K562 (cell line): ENCODE measurements at regions not wholly inside any gene's neighbourhood (a gene's known extent, or its start where the extent isn't known, plus 50 kb on each side); places are given as distances from the start of the nearest gene placed in this dataset.

Experiments
- ATAC-seq: fragments of 200-7000 bp; cut with Tn5 transposase; 3 replicates; pipeline ENCODE4 v1.9.1; 2020; ENCODE audit warnings: moderate library complexity
- BruUV-seq: library from RNA; stranded (reverse); fragments of 400-500 nt; replicated peaks from 2 replicates; lab custom pipeline; 2021; lab: Mats Ljungman, UMichigan
- CTCF ChIA-PET: fragments of 300-600 bp; formaldehyde crosslinking; extraction: SDS; loops from one replicate; lab custom pipeline; 2021; ENCODE audit warnings: low intra/inter-chr PET ratio; lab: Yijun Ruan, JAX
- POLR2A ChIA-PET: fragments of 300-600, 350-650 bp; sonication (Branson Sonifier 250); formaldehyde crosslinking; extraction: SDS; loops from one replicate; lab custom pipeline; 2021; ENCODE audit warnings: antibody characterized with exemption, inconsistent platforms; lab: Yijun Ruan, JAX
- DNase-seq, 4 experiments: peaks; one replicate each; pipeline versions ENCODE4 v3.0.0 to v3.0.0-alpha.2; 2011 to 2018; ENCODE audit warnings: low spot score in 3 of 4, mixed read lengths in 3 of 4; ENCODE audit errors: extremely low read depth in 1 of 4
- FAIRE-seq: peaks from 2 replicates; lab custom pipeline; 2011; peaks lifted over from hg19 to GRCh38; lab: Jason Lieb, UNC
- H2AFZ ChIP-seq: 2 replicates; pipeline ENCODE4 v1.6.0; 2011; ENCODE audit warnings: low read depth, low read length, control low read depth, inconsistent platforms
- H3K27ac ChIP-seq: fragments of 200-600 bp; 3 replicates; pipeline ENCODE4 v1.8.0; 2011; ENCODE audit warnings: low read depth, mild to moderate bottlenecking, control low read depth, inconsistent platforms, low read length, moderate library complexity, mixed read lengths; ENCODE audit errors: extremely low read depth
- H3K27me3 ChIP-seq, 2 experiments: fragments of 300-600 bp in 1 of 2; 2 replicates in 1 of 2; 3 replicates in 1 of 2; pipeline versions ENCODE4 v1.6.0 to v1.8.0; 2011; ENCODE audit warnings: inconsistent platforms in 2 of 2, low read length in 2 of 2, mild to moderate bottlenecking in 1 of 2, mixed read lengths in 1 of 2, moderate library complexity in 1 of 2; ENCODE audit not compliant: control insufficient read depth in 2 of 2, insufficient read depth in 2 of 2
- H3K36me3 ChIP-seq: fragments of 300-600 bp; 3 replicates; pipeline ENCODE4 v1.8.0; 2011; ENCODE audit warnings: mild to moderate bottlenecking, low read length, inconsistent platforms; ENCODE audit not compliant: control insufficient read depth, insufficient read depth
- H3K4me1 ChIP-seq, 2 experiments: fragments of 200-600 bp in 1 of 2; replicated peaks in 1 of 2; 2 replicates in 1 of 2; 3 replicates in 1 of 2; pipeline versions ENCODE4 v1.5.1 to v1.8.0; 2011; ENCODE audit warnings: inconsistent platforms in 2 of 2, low read length in 2 of 2, mild to moderate bottlenecking in 1 of 2, mixed read lengths in 1 of 2, moderate library complexity in 1 of 2; ENCODE audit not compliant: control insufficient read depth in 2 of 2, insufficient read depth in 2 of 2
- H3K4me2 ChIP-seq: 2 replicates; pipeline ENCODE4 v1.6.1; 2011; ENCODE audit warnings: low read length, control low read depth, inconsistent platforms, mixed read lengths; ENCODE audit not compliant: insufficient read depth
- H3K4me3 ChIP-seq: fragments of 200-600 bp; sonication (generic), shearing (Covaris generic); 2 replicates; pipeline ENCODE4 v1.5.1; 2016; ENCODE audit warnings: control low read depth, inconsistent platforms
- H3K79me2 ChIP-seq: fragments of 200-600 bp; 3 replicates; pipeline ENCODE4 v1.8.0; 2011; ENCODE audit warnings: low read length, inconsistent platforms; ENCODE audit not compliant: control insufficient read depth, insufficient read depth
- H3K9ac ChIP-seq, 2 experiments: 2 replicates each; pipeline versions ENCODE4 v1.6.0 to v1.6.1; 2011; ENCODE audit warnings: low read depth in 2 of 2, low read length in 2 of 2, control low read depth in 1 of 2, inconsistent platforms in 1 of 2, mild to moderate bottlenecking in 1 of 2, mixed read lengths in 1 of 2; ENCODE audit not compliant: insufficient read depth in 1 of 2
- H3K9me1 ChIP-seq: one replicate; pipeline ENCODE4 v1.6.0; 2011; ENCODE audit warnings: inconsistent platforms, mild to moderate bottlenecking, low read length, moderate library complexity; ENCODE audit not compliant: control insufficient read depth, insufficient read depth
- H3K9me3 ChIP-seq: replicated peaks from 2 replicates; pipeline ENCODE4 v1.5.1; 2011; ENCODE audit warnings: low read depth, low read length, inconsistent platforms; ENCODE audit not compliant: control insufficient read depth, insufficient read depth
- H4K20me1 ChIP-seq: replicated peaks from 2 replicates; pipeline ENCODE4 v1.6.1; 2011; ENCODE audit warnings: low read length, inconsistent platforms, mixed read lengths; ENCODE audit not compliant: control insufficient read depth, insufficient read depth
- ATF1 ChIP-seq, 2 experiments: fragments of 450-650 bp in 1 of 2; IDR thresholded peaks; 2 replicates each; pipeline ENCODE4 v1.6.1; 2016; ENCODE audit warnings: missing compliant biosample characterization in 1 of 2, missing genetic modification characterization in 1 of 2
- BCL6 ChIP-seq: fragments of 250-450 bp; sonication (Bioruptor Pico); IDR thresholded peaks from 2 replicates; pipeline ENCODE4 v1.4.0; 2020
- FOXA3 ChIP-seq, 2 experiments: fragments of 450-650 bp in 1 of 2; sonication (generic) in 1 of 2; formaldehyde crosslinking; IDR thresholded peaks in 1 of 2; conservative IDR thresholded peaks in 1 of 2; 2 replicates each; pipeline versions ENCODE4 v1.4.0 to v1.8.0; 2020 to 2022; ENCODE audit warnings: mild to moderate bottlenecking in 2 of 2, missing genetic modification reagents in 1 of 2
- NR2C2 ChIP-seq, 2 experiments: fragments of 200-800 bp in 1 of 2; sonication (Bioruptor generic) in 1 of 2; sonication (generic) in 1 of 2; formaldehyde crosslinking in 1 of 2; IDR thresholded peaks; 2 replicates each; pipeline versions ENCODE4 v1.6.1 to v1.8.0; 2016 to 2022; ENCODE audit warnings: mild to moderate bottlenecking in 1 of 2, missing compliant biosample characterization in 1 of 2, missing genetic modification characterization in 1 of 2, missing genetic modification reagents in 1 of 2
- PHF8 ChIP-seq: fragments of 200-600 bp; sonication (generic); IDR thresholded peaks from 2 replicates; pipeline ENCODE4 v1.6.1; 2012; ENCODE audit warnings: mixed run types, mild to moderate bottlenecking, inconsistent platforms, low read length, moderate library complexity, borderline replicate concordance
- TAF1 ChIP-seq: IDR thresholded peaks from 2 replicates; pipeline ENCODE4 v1.6.1; 2011; ENCODE audit warnings: mild to moderate bottlenecking, low read length, moderate library complexity; ENCODE audit not compliant: insufficient read depth, control insufficient read depth, severe bottlenecking; ENCODE audit errors: extremely low read depth
- ZNF589 ChIP-seq: fragments of 200-800 bp; sonication (Bioruptor generic); IDR thresholded peaks from 2 replicates; pipeline ENCODE4 v1.6.1; 2016; ENCODE audit warnings: low read depth, missing genetic modification characterization, missing compliant biosample characterization
- WGBS: fragments of 100-300 bp; shearing (Covaris generic); methylation state at CpG from one replicate; pipeline ENCODE4 v1.1.6; 2016; ENCODE audit warnings: low coverage, mixed read lengths; ENCODE audit not compliant: insufficient coverage; ENCODE audit errors: missing lambda C conversion rate; 5-methylcytosine and 5-hydroxymethylcytosine counted together
- in situ Hi-C: fragments of 300-500 bp; cut with MboI; formaldehyde crosslinking; loops from 4 replicates; pipeline ENCODE4 v1.15.0; 2018; ENCODE audit warnings: inconsistent platforms, mixed read lengths
- intact Hi-C: fragments of 100-400 bp; cut with micrococcal nuclease; formaldehyde crosslinking; loops from 2 replicates; pipeline ENCODE4 v1.14.2; 2022

DNA sequence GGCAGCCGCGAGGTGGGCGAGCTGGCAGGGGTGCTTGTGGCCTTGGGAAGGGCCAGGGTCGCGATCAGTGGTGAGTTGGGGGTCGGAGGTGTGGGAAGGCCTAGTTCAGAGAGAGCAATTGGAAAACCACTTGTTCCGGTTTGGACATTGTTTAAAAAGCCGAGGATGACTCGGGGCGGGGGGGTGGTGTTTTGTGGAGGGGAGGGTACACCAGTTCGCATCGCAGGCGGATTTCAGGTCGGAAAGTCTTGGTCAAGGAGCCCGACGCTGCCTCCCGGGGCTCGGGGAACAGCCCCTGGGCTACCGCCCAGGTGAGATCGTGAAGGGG is 66.4 kb downstream of the KPNA2 start:
- peak overlapping the region; percentile 55 for H3K4me2 ChIP-seq
- peak overlapping the region; percentile 68; the same call in 1 of the 2 replicates for H2AFZ ChIP-seq
- intact Hi-C loops (no loop called here), in situ Hi-C loops (no loop called here)
- 0 out of 2 replicates have a peak, but pooled peaks cover 3% of the 10 kb centered on the region for H3K9me3 ChIP-seq
- BruUV-seq: no TSS peak
- POLR2A ChIA-PET: no interaction called here
- H3K9me1 ChIP-seq: no peaks in the 10 kb centered on the region
- peak overlapping the region; percentile 40 for H3K4me3 ChIP-seq
- no peaks in the 10 kb centered on the region for H3K36me3 ChIP-seq
- FAIRE-seq (no peak), DNase-seq (no peak), ATAC-seq (no peak; the same call in 2 of the 3 replicates)
- 32% methylated on average over 16 of the region's 20 CpGs for WGBS
- CTCF ChIA-PET: no interaction called here
- no peaks in the 10 kb centered on the region for H3K27me3 ChIP-seq
- no peaks in the 10 kb centered on the region for H4K20me1 ChIP-seq
- peak overlapping the region; percentile 44; the same call in 1 of the 3 replicates for H3K27ac ChIP-seq
- TF ChIP-seq PHF8 (peak; percentile 4; the same call in 1 of the 2 replicates), TAF1 (no peak), FOXA3 (CRISPR knock-in tag; conservative IDR thresholded peaks at IDR 0.05 in 1 of 2, IDR thresholded peaks at IDR 0.05 in 1 of 2) (no peak), BCL6 (CRISPR knock-in tag) (no peak), ZNF589 (CRISPR knock-in tag) (no peak), ATF1 (CRISPR knock-in tag; IDR thresholded peaks at IDR 0.05) (no peak), ATF1 (tag; IDR thresholded peaks at IDR 0.05) (0 out of 2 replicates have a peak, but pooled peaks have one; percentile 3), NR2C2 (CRISPR knock-in tag; IDR thresholded peaks at IDR 0.05) (no peak), NR2C2 (tag; IDR thresholded peaks at IDR 0.05) (0 out of 2 replicates have a peak, but pooled peaks have one; percentile 1)
- no peaks in the 10 kb centered on the region for H3K79me2 ChIP-seq
- peaks cover 0 to 5% of the 10 kb centered on the region in 2 experiments; a peak in 2 of 5 replicates for H3K4me1 ChIP-seq
- H3K9ac ChIP-seq: peak overlapping the region; percentile 25 to 78; a peak in 3 of 4 replicates
